ENCODE measurements at regions not wholly inside any gene's neighbourhood (a gene's known extent, or its start where the extent isn't known, plus 50 kb on each side); places are given as distances from the start of the nearest gene placed in this dataset.

DNA sequence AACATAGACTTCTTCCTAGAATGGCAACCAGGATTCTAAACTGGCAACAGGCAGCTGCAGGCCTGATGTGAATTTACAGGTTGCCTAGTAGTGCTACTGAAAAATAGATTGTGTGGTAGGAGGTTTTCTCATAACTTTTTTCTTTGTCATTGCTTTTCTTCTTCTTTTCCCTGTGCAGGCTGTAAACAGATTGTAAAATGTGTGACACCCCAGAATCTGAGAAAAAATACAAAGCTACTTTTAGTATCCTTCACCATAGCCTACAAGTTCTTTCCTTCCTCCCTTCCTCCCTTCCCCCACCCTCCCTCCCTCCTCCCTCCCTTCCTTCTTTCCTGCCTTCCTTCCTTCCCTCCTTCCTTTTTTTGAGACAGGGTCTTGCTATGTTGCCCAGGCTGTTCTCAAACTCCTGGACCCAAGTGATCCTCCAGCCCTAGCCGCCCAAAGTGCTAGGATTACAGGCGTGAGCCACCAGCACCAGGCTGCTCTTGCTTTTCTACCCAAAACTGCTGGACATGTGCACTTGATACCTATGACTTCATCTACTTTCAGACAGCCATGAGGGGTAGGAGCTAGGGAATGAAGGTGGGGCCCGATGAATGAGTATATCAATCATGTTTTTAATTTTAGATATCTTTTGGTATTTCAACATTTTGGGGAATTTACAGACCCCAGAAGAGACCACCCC is 114.2 kb upstream of the EEA1 start:
- no peak for DNase-seq

DNA sequence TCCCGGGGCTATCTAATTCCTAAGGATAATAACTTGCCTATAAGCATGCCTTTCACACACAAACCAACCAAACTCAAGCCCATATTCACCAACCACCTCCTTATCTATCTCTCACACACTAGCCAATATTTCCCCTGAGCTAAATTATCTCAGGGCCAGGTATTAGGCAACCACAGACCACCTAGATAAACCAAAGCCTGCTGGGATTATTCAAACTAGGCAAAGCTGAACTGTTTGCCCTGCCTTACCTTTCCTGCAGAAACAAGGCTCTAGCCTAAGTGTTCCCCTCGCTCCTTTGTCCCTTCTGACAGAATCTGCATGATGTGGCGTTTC is 114.7 kb upstream of the EEA1 start:
- no peak for DNase-seq

DNA sequence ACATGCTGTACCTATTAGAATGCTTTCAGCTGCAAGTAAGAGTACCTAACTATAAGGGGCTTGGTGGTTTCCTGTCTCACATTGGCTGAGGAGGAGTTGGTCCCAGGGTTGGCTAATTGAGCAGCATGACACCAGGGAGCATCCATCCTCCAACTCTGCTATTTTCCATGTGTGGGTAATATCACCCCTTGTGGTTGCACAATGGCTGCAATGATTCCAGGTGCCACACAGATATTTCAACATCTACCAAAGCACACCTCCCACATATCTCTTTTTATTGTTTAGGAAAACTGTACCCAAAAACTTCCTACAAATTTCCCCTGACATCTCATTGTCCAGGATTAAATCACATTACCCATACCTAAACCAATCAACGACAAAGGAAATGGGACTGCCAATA is 118.0 kb upstream of the EEA1 start:
- no peak for DNase-seq

DNA sequence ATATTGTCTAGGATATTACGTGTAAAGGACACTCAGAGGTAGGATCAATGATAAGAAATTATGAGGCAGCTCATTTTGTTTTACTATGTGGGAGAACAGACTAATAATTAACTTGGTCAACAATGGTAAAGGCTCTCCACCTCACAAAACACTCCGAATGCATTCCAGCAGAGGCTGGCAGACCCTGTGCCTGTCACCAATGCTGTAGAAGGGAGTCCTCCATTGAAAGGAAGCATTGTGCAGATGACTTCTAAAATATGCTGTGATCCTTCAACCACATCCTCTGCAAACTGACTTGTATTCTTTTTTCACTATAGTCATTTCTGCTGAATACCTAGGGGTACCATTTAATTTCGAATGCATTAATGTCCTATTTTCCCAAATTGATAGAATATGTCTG is 119.6 kb upstream of the EEA1 start:
- DNase-seq, result no peak

GRCh38 chr12:93050026-93050747 is 121.1 kb upstream of the EEA1 start:
- DNase-seq, result no peak

- DNase-seq, result no peak
Measured at GRCh38 chr12:93050748-93051081, 121.6 kb upstream of the EEA1 start.

DNA sequence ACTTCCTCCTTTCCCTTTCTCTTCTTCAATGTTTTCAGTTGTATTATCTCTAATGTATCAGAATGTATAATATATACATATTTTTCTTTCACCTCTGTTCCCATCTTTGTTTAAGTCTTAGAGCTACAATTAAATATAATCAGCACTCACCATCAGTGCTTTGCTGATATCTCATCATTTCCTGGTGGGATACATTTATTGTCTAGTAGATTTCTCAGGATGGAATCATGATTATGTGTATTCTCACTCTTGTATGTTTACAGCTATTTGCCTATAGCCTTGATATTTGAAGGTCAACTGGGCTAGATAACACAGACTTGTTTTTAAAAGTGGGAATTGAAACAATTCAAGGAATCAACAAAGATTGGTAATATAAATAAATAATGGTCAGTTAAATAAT is 124.9 kb upstream of the EEA1 start:
- no peak for DNase-seq

DNA sequence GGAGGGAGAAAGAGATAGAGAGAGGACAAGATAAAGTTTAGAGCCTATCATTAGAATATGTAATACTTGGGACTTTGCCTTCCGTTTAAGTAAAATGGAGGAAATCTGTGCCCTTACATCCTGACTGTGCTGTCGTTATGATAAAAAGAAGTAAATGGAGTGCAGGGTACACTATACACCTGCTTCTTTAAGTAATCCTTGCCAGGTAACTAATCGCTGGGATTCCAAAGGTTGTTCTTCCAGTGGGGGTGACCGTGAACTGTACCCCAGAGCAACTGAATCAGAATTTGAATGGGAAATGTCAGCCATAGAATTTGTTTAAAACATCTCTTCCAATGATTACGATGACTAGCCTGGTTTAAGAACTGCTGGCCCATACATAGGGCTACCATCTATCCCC is 126.1 kb upstream of the EEA1 start:
- no peak for DNase-seq

DNA sequence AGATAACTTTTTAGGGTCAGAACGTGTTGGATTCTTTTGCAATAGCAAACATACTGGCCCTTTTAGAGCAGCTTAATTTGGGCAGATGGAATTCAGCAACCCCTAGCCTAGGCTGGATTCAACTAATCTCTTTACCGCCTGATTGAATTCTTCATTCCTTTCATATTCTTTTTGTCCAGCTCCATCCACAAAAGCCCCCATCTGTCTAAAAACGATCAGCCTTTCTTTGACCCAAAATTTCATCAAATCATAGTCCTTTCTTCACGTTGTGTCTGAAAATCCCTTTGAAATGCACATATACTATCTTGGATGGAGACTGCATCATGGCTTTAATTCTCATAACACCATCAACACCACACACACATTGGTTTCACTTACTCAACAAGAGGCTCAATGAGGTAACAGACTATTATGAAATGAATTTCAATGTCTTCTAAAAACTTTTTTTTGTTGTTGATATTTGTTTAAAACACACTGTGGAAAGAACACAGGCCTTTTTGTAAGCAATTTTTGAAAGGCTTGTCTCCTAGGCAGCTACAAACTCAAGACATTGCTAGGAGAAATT is 128.0 kb upstream of the EEA1 start:
- no peak for DNase-seq

GRCh38 chr12:93058280-93058679 is 129.2 kb upstream of the EEA1 start:
- DNase-seq, result no peak

- no peak for DNase-seq
Measured at GRCh38 chr12:93059288-93059687, 130.2 kb upstream of the EEA1 start.

DNA sequence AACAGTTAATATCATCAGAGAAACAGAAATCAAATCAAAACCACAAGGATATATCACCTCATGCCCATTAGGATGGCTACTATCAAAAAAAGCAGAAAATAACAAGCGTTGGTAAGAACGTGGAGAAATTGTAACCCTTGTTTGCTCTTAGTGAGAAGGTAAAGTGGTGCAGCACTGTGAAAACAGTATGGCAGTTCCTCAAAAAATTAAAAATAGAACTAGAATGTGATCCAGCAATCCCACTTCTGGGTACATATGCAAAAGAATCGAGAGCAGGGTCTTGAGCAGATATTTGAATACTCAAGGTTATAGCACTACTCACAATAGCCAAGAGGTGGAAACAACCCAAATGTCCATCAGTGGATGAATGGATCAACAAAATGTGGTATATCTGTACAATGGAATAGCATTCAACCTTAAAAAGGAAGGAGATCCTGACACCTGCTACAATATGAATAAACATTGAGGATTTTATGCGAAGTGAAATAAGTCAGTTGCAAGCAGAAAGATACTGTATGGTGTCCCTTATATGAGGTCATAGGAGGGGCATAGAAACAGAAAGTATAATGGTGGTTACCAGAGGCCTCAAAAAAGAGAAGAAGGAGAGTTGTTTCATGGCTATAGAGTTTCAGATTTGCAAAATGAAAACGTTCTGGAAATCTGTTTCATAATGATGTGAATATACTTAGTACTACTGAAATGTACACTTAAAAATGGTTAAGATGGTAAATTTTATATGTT is 131.0 kb upstream of the EEA1 start:
- no peak for DNase-seq

- no peak for DNase-seq
Measured at GRCh38 chr12:93060666-93061472, 131.8 kb upstream of the EEA1 start.

- DNase-seq, result no peak
Measured at GRCh38 chr12:93061473-93062419, 132.7 kb upstream of the EEA1 start.

DNA sequence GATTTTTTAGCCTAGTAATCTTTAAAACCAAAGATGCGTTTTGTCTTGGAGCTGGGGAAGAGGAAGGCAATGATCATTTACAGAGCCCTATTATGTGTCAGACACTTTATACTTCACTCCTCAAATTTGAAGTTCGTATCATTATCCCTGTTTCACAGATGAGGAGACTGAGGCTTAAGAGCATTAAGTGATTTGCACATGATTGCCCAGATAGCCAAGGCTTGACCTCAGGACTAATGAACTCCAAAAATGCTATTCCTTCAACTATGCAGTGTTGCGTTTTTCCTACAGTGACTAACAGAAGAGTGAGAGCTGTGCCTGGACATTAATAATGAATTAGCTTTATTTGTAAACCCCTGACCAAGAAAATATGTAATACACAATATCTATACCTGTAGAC is 136.8 kb upstream of the EEA1 start:
- DNase-seq, result no peak

- no peak for DNase-seq
Measured at GRCh38 chr12:93072340-93072739, 143.2 kb upstream of the EEA1 start.

DNA sequence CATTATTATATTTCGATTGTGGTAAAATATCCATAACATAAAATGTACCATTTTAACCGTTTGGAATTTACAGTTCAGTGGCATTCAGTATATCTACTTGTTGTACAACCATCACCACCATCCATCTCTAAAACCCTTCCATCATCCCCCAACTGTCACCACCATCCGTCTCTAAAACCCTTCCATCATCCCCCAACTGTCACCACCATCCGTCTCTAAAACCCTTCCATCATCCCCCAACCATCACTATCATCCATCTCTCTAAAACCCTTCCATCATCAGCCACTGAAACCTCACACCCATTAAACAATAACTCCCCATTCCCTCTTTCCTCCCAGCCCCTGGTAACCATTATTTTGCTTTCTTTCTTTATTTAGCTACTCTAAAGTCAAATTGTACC is 144.2 kb upstream of the EEA1 start:
- no peak for DNase-seq

GRCh38 chr12:93078059-93078458 is 149.0 kb upstream of the EEA1 start:
- DNase-seq, result no peak

GRCh38 chr12:93078577-93078976 is 149.5 kb upstream of the EEA1 start:
- no peak for DNase-seq

GRCh38 chr12:93079271-93079670 is 150.2 kb upstream of the EEA1 start:
- DNase-seq, result no peak

- DNase-seq, result no peak
Measured at GRCh38 chr12:93079976-93080375, 150.9 kb upstream of the EEA1 start.

DNA sequence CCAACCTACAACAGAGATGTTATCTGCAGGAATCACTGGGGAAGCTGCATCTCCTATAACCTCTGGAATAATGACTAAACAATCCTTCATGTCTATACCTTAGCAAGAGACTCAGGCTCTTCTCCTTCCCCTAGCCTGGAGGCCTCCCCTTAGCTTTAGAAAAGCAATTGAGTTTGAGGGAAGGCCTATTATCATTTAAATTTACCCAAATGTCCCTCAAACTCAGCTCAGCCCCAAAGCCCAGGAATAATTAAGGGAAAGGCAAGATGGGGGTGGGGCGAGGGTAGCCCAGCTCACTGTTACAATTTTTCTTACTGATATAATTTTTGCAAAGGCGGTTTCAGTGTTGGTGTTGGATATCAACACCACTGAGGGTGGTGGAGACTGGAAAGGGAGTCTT is 151.4 kb upstream of the EEA1 start:
- DNase-seq, result no peak

Measured in stimulated activated CD4-positive, alpha-beta T cell treated with anti-CD3 and anti-CD28 coated beads, Interleukin-4, amount 100 ng/mL, for 4 hours (primary cell).